ENCODE measurements at regions not wholly inside any gene's neighbourhood (a gene's known extent, or its start where the extent isn't known, plus 50 kb on each side); places are given as distances from the start of the nearest gene placed in this dataset.

- no peaks in the 10 kb centered on the region for H3K4me1 ChIP-seq (ENCODE audit: control insufficient read depth, insufficient read depth, low read length)
- no peak overlapping the region for H3K9ac ChIP-seq (ENCODE audit: low read depth, low read length)
- no peaks in the 10 kb centered on the region for H3K9me3 ChIP-seq (ENCODE audit: control insufficient read depth, insufficient read depth, low read length)
- no peaks in the 10 kb centered on the region for H3K36me3 ChIP-seq (ENCODE audit: control insufficient read depth, insufficient read depth, low read length)
- peaks cover 3% of the 10 kb centered on the region for H3K27me3 ChIP-seq (ENCODE audit: control insufficient read depth, insufficient read depth, low read length)
- no peak overlapping the region for H3K4me3 ChIP-seq (ENCODE audit: low read depth, low read length)
These were observed 54.4 kb upstream of the SIRPG start for GRCh38 chr20:1711826-1712601.

DNA sequence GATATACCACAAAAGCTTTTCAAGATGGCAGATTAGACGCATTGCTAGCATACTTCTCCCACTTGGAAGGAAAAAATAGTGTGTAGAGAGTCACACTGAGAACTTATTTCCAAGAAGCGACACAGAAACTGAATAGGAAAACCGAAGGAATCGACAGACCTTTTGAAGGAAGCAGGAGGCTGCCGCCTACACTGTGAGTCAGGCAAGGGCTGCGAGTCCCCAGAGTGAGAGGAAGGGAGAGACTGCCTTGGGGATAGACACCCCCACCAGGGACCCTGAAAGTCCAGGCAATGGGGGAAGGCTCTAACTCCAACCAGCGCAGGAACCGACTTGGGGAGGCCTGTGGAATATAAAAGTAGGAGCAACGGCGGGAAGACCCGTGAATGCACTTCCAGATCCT, 53.7 kb upstream of the SIRPG start:
- peaks cover 3% of the 10 kb centered on the region for H3K27me3 ChIP-seq (ENCODE audit: control insufficient read depth, insufficient read depth, low read length)
- no peaks in the 10 kb centered on the region for H3K9me3 ChIP-seq (ENCODE audit: control insufficient read depth, insufficient read depth, low read length)
- H3K4me3 ChIP-seq (ENCODE audit: low read depth, low read length), result no peak overlapping the region
- no peaks in the 10 kb centered on the region for H3K36me3 ChIP-seq (ENCODE audit: control insufficient read depth, insufficient read depth, low read length)
- no peak overlapping the region for H3K9ac ChIP-seq (ENCODE audit: low read depth, low read length)
- H3K4me1 ChIP-seq (ENCODE audit: control insufficient read depth, insufficient read depth, low read length), result no peaks in the 10 kb centered on the region

DNA sequence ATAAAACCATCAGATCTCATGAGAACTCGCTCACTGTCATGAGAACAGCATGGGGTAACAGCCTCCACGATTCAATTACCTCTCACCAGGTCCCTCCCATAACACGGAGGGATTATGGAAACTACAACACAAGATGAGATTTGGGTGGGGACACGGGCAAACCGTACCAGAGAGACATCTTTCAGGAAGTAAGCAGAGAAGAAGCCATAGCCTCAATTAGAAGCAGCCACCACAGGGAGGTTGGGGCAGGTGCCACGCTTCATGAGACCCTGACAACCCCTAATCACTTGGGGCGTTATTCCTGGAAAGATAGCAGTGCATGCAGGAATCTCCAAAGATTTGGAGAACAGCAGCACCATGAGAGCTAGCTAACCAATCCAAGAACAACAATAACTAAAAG, 52.9 kb upstream of the SIRPG start:
- Histone ChIP-seq H3K4me1 (ENCODE audit: control insufficient read depth, insufficient read depth, low read length) (no peaks in the 10 kb centered on the region), H3K4me3 (ENCODE audit: low read depth, low read length) (no peak overlapping the region), H3K9ac (ENCODE audit: low read depth, low read length) (no peak overlapping the region), H3K9me3 (ENCODE audit: control insufficient read depth, insufficient read depth, low read length) (no peaks in the 10 kb centered on the region), H3K36me3 (ENCODE audit: control insufficient read depth, insufficient read depth, low read length) (no peaks in the 10 kb centered on the region), H3K27me3 (ENCODE audit: control insufficient read depth, insufficient read depth, low read length) (peaks cover 3% of the 10 kb centered on the region)

- Histone ChIP-seq H3K27me3 (ENCODE audit: control insufficient read depth, insufficient read depth, low read length) (peaks cover 3% of the 10 kb centered on the region), H3K9ac (ENCODE audit: low read depth, low read length) (no peak overlapping the region), H3K4me1 (ENCODE audit: control insufficient read depth, insufficient read depth, low read length) (no peaks in the 10 kb centered on the region), H3K4me3 (ENCODE audit: low read depth, low read length) (no peak overlapping the region), H3K36me3 (ENCODE audit: control insufficient read depth, insufficient read depth, low read length) (no peaks in the 10 kb centered on the region), H3K9me3 (ENCODE audit: control insufficient read depth, insufficient read depth, low read length) (no peaks in the 10 kb centered on the region)
These were observed 50.2 kb upstream of the SIRPG start for GRCh38 chr20:1707588-1708449.

All from iPS-15b (cell line).